Frontal cortex (tissue), 3 donors: ENCODE measurements at regions not wholly inside any gene's neighbourhood (a gene's known extent, or its start where the extent isn't known, plus 50 kb on each side); places are given as distances from the start of the nearest gene placed in this dataset.
"Not testable (repeated sequence)": the region's sequence is repeated elsewhere in the genome, so short reads cannot be mapped to it uniquely, and the experiment has no call there.

Experiments used
- DNase-seq, 2 donors: peaks; one replicate each; pipeline ENCODE4 v3.0.0; 2012; ENCODE audit warnings: low spot score in 2 of 2
- FAIRE-seq: peaks from 2 replicates; lab custom pipeline; 2012; peaks lifted over from hg19 to GRCh38; lab: Jason Lieb, UNC
- donor health status: control.
- donor health status: control.
- donor health status: control.

DNA sequence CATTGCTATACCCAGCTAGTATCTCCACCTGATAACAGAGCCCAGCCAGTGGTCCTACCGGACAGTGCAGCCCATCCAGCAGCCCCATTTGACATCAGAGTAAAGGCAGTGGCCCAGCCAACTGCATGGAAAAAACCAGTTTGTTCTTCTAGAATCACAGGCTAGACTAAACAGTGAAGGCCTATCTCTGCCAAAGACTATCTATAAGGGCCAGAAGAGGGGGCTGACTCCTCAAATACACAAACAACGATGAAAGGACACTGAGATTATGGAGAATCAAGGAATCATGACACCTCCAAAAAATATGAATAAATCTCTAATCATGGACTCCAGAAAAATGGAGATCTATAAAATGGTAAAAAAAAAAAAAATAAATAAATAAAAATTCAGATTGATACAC is 546.4 kb upstream of the HTR2C start:
- DNase-seq (no peak), FAIRE-seq (no peak)

DNA sequence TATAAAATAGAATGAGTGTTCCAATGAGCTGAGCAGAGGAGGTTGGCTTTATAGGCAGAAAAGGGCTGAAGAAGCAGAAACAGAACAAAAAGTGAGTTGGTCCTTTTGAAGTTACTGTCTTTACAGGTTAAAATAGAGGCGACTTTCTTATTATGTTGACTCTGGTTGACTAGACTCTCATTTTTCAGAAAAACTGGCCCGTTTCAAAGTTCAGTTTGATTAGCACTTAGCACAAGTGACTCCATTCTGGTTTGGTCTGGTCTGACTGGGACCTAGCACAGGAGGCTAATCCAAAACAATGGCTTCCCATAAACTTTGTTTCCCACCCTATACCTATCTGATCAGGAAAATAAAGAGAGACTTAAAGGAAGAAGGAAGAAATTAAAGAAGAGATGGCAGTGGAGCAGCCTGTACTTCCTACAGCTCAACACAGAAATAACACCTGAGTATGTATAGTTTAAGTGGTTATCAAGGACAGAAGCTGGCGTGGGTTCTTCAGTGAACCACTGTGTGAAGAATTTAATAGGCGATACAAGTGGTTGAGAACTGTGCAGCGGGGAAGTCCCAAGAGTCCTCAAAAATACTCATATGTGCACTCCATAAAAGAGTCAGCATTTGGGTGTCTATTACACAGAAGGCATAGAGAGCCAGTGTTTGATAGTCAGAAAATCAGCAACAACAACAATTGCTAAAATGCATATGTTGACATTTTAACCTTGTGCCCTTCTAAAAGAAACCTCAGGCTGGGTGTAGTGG is 554.8 kb upstream of the HTR2C start:
- FAIRE-seq = no peak
- no peak for DNase-seq

DNA sequence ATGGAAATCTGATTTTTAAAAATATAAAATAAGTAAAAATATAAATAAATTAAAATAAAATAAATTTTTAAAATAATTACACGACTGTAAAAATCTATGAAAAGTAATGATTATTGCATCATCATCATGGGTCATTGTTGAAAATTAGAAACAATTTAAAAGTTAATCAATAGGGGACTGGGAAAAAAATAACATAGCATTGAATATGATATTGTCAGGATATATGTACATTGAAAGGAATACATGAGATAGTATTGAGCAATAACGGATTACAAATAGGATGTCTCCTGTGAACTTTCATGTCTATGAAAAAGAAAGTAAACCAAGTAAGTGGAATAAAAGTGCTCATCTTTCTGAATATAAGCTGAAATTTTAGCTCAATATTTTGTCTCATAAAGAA is 566.8 kb upstream of the HTR2C start:
- FAIRE-seq (peak; percentile 83), DNase-seq (no peak)

DNA sequence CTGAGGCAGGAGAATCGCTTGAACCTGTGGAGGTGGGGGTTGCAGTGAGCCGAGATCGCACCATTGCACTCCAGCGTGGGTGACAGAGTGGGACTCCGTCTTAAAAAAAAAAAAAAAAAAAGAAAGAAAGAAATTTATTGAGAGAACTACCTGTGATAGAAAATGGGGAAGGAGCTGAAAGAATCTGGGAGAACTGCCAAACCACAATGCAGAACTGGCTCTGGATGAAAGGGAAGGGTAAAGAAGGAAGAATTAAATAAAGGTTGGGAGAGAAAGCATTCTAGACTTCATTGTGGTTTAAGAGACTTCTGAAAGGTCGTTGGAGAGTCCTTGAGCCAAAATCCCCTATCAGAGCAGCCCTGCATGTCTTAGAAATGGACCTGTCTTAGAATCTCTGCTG is 567.9 kb upstream of the HTR2C start:
- DNase-seq (no peak), FAIRE-seq (no peak)

GRCh38 chrX:114006664-114007063 is 577.2 kb upstream of the HTR2C start:
- FAIRE-seq (no peak), DNase-seq (no peak)

- no peak for DNase-seq
- FAIRE-seq = no peak
These were observed 587.1 kb upstream of the HTR2C start for GRCh38 chrX:113996781-113997180.

DNA sequence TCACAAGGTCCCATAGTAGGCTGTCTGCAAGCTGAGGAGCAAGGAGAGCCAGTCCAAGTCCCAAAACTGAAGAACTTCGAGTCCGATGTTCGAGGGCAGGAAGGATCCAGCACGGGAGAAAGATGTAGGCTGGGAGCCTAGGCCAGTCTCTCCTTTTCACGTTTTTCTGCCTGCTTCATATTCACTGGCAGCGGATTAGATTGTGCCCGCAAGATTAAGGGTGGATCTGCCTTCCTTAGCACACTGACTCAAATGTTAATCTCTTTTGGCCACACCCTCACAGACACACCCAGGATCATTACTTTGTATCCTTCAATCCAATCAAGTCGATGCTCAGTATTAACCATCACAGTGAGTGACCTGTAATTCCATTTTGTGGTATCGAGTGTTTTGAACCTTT is 592.2 kb upstream of the HTR2C start:
- DNase-seq, FAIRE-seq: not testable (repeated sequence)

GRCh38 chrX:113990669-113991068 is 593.2 kb upstream of the HTR2C start:
- DNase-seq, FAIRE-seq: not testable (repeated sequence)

DNA sequence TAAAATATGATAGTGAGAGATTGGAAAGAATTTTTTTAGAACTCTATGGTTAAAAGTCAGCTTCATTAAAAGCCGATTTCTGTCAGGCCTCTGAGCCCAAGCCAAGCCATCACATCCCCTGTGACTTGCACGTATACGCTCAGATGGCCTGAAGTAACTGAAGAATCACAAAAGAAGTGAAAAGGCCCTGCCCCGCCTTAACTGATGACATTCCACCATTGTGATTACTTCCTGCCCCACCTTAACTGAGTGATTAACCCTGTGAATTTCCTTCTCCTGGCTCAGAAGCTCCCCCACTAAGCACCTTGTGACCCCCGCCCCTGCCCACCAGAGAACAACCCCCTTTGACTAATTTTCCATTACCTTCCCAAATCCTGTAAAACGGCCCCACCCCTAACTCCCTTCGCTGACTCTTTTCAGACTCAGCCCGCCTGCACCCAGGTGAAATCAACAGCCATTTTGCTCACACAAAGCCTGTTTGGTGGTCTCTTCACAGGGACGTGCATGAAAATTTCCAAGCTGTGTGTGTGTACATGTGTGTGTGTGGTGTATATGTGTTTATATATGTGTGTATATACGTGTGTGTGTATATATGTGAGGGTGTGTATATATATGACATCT is 595.5 kb upstream of the HTR2C start:
- not testable (repeated sequence) for DNase-seq, FAIRE-seq

- no peak for DNase-seq
- FAIRE-seq = no peak
These were observed 597.5 kb upstream of the HTR2C start for GRCh38 chrX:113986427-113986826.

GRCh38 chrX:113982766-113983165 is 601.1 kb upstream of the HTR2C start:
- DNase-seq (no peak), FAIRE-seq (no peak)

DNA sequence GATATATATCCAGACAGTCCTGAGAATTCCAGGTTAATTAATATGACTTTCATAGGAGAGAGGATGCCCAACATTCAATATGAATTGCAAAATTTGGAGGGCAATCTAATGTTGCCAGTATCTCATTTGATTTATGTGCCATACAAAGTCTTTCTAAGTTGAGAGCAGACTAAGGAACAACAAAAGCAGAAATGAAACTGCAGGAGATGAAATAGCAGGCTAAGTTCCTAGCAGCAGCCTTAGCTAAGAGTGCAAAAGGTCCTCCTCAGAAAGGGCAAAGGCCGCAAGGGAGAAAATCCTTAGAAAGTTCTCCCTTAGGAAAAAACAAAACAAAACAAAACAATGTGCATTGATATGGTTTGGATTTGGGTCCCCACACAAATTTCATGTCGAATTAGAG is 602.9 kb upstream of the HTR2C start:
- DNase-seq = no peak
- no peak for FAIRE-seq

DNA sequence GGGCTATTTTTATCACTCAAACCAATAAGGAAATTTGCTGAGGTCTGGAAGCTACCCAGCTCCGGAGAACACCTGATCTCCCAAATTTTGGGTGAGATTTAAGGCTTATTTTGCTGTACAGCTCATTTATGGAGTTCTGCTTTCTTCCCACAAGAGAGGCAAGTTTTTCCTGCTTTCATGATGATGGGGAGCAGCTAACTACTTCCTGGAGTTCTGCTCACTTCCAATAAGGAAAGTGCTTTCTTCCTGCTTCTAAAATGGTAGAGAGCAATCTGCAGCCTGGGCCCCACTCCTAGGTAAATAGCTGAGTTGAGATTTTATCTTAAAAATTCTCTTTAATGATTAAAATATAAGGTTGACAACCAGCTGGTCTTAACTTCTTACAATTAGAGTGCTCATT is 606.0 kb upstream of the HTR2C start:
- no peak for FAIRE-seq
- no peak for DNase-seq

- no peak for DNase-seq
- FAIRE-seq = no peak
These were observed 608.4 kb upstream of the HTR2C start for GRCh38 chrX:113975441-113975840.

DNA sequence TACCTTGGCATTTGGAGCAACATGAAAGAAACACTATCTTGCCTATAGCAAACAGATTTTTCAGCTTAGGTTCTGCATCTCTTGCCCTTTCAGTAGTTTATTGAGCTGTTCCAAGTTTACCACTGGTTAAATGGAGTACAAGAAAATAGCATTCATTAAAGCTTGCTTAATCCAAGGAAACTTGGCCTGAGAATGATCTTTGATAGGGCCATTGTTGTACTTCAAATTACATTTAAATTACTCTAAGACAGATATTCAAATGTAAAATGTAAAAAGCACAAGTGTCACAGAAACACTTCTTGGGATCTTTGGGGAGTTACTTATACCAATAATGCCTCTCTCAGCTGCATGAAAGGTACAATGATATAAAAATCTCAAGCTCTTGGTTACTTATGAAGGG is 609.0 kb upstream of the HTR2C start:
- no peak for DNase-seq
- no peak for FAIRE-seq

DNA sequence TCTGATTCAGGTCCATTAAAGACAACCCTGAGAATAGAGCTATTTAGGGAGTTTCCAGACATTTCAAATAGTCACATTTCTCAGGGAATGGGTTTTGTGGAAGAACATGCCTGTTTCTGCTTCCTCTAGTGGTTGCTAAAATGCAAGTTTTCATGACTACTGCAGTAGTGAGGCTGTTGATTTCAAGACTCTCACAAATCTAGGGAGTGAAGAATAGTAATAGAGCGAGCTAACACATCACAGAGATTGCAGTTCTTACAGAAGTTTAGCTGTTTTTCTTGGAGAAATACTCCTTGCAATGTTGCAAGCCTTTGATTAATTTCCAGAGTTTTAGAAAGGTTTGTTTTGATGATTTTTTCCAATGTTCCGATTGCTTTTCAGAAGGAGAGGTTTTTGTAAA is 610.2 kb upstream of the HTR2C start:
- no peak for DNase-seq
- no peak for FAIRE-seq

GRCh38 chrX:113966791-113967190 is 617.1 kb upstream of the HTR2C start:
- FAIRE-seq (no peak), DNase-seq (no peak)

GRCh38 chrX:113962343-113962742 is 621.5 kb upstream of the HTR2C start:
- FAIRE-seq (no peak), DNase-seq (no peak)

DNA sequence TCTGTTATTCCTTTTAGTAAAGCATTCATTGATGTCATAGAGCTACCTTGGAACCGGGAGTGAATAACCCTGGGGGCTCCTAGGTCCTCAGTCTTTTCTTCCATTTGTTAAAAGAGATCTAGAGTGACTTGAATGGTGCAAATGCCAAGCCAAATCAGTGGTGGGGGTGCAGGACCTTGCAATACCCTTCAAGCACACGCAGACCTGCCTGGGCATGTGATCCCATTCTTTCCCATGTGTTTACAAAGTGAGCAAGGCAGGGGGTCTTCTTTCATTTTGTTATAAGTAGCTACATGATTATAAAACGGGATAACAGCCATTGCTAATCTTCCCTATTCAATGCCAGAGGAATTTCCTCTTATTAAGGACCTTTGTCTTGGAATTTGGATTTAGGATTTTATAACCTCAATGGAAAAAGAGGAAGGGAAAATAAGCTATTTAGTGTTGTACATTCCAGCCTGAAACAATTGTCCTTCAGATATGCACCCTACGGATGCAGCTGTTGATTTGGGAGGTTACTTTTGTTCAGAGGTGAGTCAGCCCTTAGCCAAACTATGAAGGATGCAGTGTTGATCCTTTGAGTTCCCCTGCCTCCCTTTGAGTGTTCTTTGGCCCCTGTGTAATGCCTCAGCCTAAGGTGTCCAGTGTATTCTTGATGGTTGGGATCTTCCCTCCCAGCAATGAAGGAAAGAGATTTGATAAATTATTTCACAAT is 623.8 kb upstream of the HTR2C start:
- FAIRE-seq = no peak
- no peak for DNase-seq

- FAIRE-seq (no peak), DNase-seq (no peak)
These were observed 627.0 kb upstream of the HTR2C start for GRCh38 chrX:113956936-113957335.

- FAIRE-seq (no peak), DNase-seq (no peak)
These were observed 629.6 kb upstream of the HTR2C start for GRCh38 chrX:113954297-113954696.
